ENCODE measurements at regions not wholly inside any gene's neighbourhood (a gene's known extent, or its start where the extent isn't known, plus 50 kb on each side); places are given as distances from the start of the nearest gene placed in this dataset.

GRCh38 chr6:30814146-30815040, 69.9 kb upstream of the DDR1 start:
- no peak for TF ChIP-seq EZH2 (IDR thresholded peaks at IDR 0.05; ENCODE audit: low read length)
- Histone ChIP-seq H3K9ac (ENCODE audit: control insufficient read depth, extremely low read depth, insufficient read depth, low read length) (peak overlapping the region; percentile 51), H2AFZ (ENCODE audit: control insufficient read depth, low read length) (peak overlapping the region; percentile 39), H3K4me2 (ENCODE audit: control insufficient read depth, extremely low read depth, insufficient read depth, low read depth, low read length) (peak overlapping the region; percentile 22), H3K4me1 (ENCODE audit: control insufficient read depth, extremely low read depth, insufficient read depth, low read length) (peaks cover 66% of the 10 kb centered on the region), H3K27ac (ENCODE audit: control insufficient read depth, insufficient read depth, low read length) (peak overlapping the region; percentile 76), H3K79me2 (ENCODE audit: control insufficient read depth, insufficient read depth, low read length) (no peaks in the 10 kb centered on the region), H3K27me3 (ENCODE audit: control insufficient read depth, extremely low read depth, insufficient read depth, low read length) (no peaks in the 10 kb centered on the region), H4K20me1 (ENCODE audit: control insufficient read depth, extremely low read depth, insufficient read depth, low read length) (no peaks in the 10 kb centered on the region), H3K9me3 (ENCODE audit: control insufficient read depth, low read depth, low read length) (no peaks in the 10 kb centered on the region), H3K4me3 (ENCODE audit: control insufficient read depth in 2 of 3, extremely low read depth in 1 of 3, insufficient read depth in 2 of 3, low read depth in 1 of 3, low read length in 3 of 3) (no peak overlapping the region), H3K9me1 (ENCODE audit: control insufficient read depth, extremely low read depth, insufficient read depth, low read length) (no peaks in the 10 kb centered on the region), H3K36me3 (ENCODE audit: control insufficient read depth in 2 of 2, extremely low read depth in 1 of 2, insufficient read depth in 2 of 2, low read length in 2 of 2) (no peaks in the 10 kb centered on the region)
- FAIRE-seq (peak; percentile 58), DNase-seq (ENCODE audit: low read depth, low spot score) (no peak)
- dilution Hi-C loops (cut with MboI; ENCODE audit: extremely low pct_ligation_motif_present, low sequenced_read_pairs): no loop called here

- Histone ChIP-seq H3K4me1 (ENCODE audit: control insufficient read depth, extremely low read depth, insufficient read depth, low read length) (peaks cover 59% of the 10 kb centered on the region), H3K9ac (ENCODE audit: control insufficient read depth, extremely low read depth, insufficient read depth, low read length) (peak overlapping the region; percentile 43), H4K20me1 (ENCODE audit: control insufficient read depth, extremely low read depth, insufficient read depth, low read length) (no peaks in the 10 kb centered on the region), H3K9me3 (ENCODE audit: control insufficient read depth, low read depth, low read length) (no peaks in the 10 kb centered on the region), H3K27ac (ENCODE audit: control insufficient read depth, insufficient read depth, low read length) (peak overlapping the region; percentile 76), H2AFZ (ENCODE audit: control insufficient read depth, low read length) (no peak overlapping the region), H3K79me2 (ENCODE audit: control insufficient read depth, insufficient read depth, low read length) (no peaks in the 10 kb centered on the region), H3K4me3 (ENCODE audit: control insufficient read depth in 2 of 3, extremely low read depth in 1 of 3, insufficient read depth in 2 of 3, low read depth in 1 of 3, low read length in 3 of 3) (no peak overlapping the region), H3K9me1 (ENCODE audit: control insufficient read depth, extremely low read depth, insufficient read depth, low read length) (no peaks in the 10 kb centered on the region), H3K27me3 (ENCODE audit: control insufficient read depth, extremely low read depth, insufficient read depth, low read length) (no peaks in the 10 kb centered on the region), H3K36me3 (ENCODE audit: control insufficient read depth in 2 of 2, extremely low read depth in 1 of 2, insufficient read depth in 2 of 2, low read length in 2 of 2) (no peaks in the 10 kb centered on the region), H3K4me2 (ENCODE audit: control insufficient read depth, extremely low read depth, insufficient read depth, low read depth, low read length) (peak overlapping the region; percentile 22)
- FAIRE-seq (no peak), DNase-seq (ENCODE audit: low read depth, low spot score) (no peak)
- no peak for TF ChIP-seq EZH2 (IDR thresholded peaks at IDR 0.05; ENCODE audit: low read length)
- TF ChIP-seq CTCF (optimal IDR thresholded peaks at IDR 0.05 in 1 of 3, IDR thresholded peaks at IDR 0.05 in 1 of 3, conservative IDR thresholded peaks at IDR 0.05 in 1 of 3; ENCODE audit: extremely low read depth in 1 of 3, insufficient read depth in 2 of 3, low read length in 3 of 3): no peak
- dilution Hi-C loops (cut with MboI; ENCODE audit: extremely low pct_ligation_motif_present, low sequenced_read_pairs): no loop called here
Measured at GRCh38 chr6:30813631-30814145, 69.3 kb upstream of the IER3 start.

Measured in keratinocyte (primary cell).